ENCODE measurements at regions not wholly inside any gene's neighbourhood (a gene's known extent, or its start where the extent isn't known, plus 50 kb on each side); places are given as distances from the start of the nearest gene placed in this dataset.

GRCh38 chr7:84568781-84569180, 374.2 kb upstream of the SEMA3A start:
- no peak for TF ChIP-seq SIN3A (IDR thresholded peaks at IDR 0.05; ENCODE audit: borderline replicate concordance, insufficient read depth, low read length)
- TF ChIP-seq POLR2AphosphoS5 (IDR thresholded peaks at IDR 0.05; ENCODE audit: low read depth, low read length) = no peak
- TF ChIP-seq TAF1 (IDR thresholded peaks at IDR 0.05; ENCODE audit: borderline replicate concordance, insufficient read depth, low read length) = no peak
- TF ChIP-seq REST (IDR thresholded peaks at IDR 0.05; ENCODE audit: insufficient read depth in 1 of 2, low read depth in 2 of 2, low read length in 2 of 2) = no peak
- TF ChIP-seq FOXP2 (optimal IDR thresholded peaks at IDR 0.05; ENCODE audit: borderline replicate concordance, extremely low read depth, extremely low read length, insufficient read depth) = no peak

- TF ChIP-seq TAF1 (IDR thresholded peaks at IDR 0.05; ENCODE audit: borderline replicate concordance, insufficient read depth, low read length) (no peak), REST (IDR thresholded peaks at IDR 0.05; ENCODE audit: insufficient read depth in 1 of 2, low read depth in 2 of 2, low read length in 2 of 2) (no peak), SIN3A (IDR thresholded peaks at IDR 0.05; ENCODE audit: borderline replicate concordance, insufficient read depth, low read length) (no peak), POLR2AphosphoS5 (IDR thresholded peaks at IDR 0.05; ENCODE audit: low read depth, low read length) (no peak), FOXP2 (optimal IDR thresholded peaks at IDR 0.05; ENCODE audit: borderline replicate concordance, extremely low read depth, extremely low read length, insufficient read depth) (no peak)
Observed at GRCh38 chr7:84565345-84566074, 370.9 kb upstream of the SEMA3A start.

DNA sequence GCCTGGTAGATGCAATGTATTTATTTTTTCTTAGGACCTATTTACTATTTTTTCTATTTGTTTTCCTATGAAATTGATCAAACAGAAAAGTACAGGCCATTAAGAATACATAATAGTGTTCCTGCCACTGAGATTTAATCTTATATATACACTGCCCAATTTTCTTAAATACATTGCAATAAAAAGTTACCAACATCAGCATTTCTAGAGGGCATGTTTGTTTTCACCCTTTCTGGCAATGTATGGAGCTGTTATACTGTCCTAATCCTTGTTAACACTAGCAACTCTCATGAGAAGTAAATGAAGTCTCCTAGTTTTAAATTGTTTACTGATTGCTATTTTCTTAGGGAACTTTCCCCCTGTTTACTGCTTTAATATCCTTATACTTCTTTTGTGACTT, 359.1 kb upstream of the SEMA3A start:
- TF ChIP-seq TAF1 (IDR thresholded peaks at IDR 0.05; ENCODE audit: borderline replicate concordance, insufficient read depth, low read length) (no peak), REST (IDR thresholded peaks at IDR 0.05; ENCODE audit: insufficient read depth in 1 of 2, low read depth in 2 of 2, low read length in 2 of 2) (no peak), FOXP2 (optimal IDR thresholded peaks at IDR 0.05; ENCODE audit: borderline replicate concordance, extremely low read depth, extremely low read length, insufficient read depth) (no peak), SIN3A (IDR thresholded peaks at IDR 0.05; ENCODE audit: borderline replicate concordance, insufficient read depth, low read length) (no peak), POLR2AphosphoS5 (IDR thresholded peaks at IDR 0.05; ENCODE audit: low read depth, low read length) (no peak)

- no peak for TF ChIP-seq TAF1 (IDR thresholded peaks at IDR 0.05; ENCODE audit: borderline replicate concordance, insufficient read depth, low read length)
- no peak for TF ChIP-seq SIN3A (IDR thresholded peaks at IDR 0.05; ENCODE audit: borderline replicate concordance, insufficient read depth, low read length)
- no peak for TF ChIP-seq POLR2AphosphoS5 (IDR thresholded peaks at IDR 0.05; ENCODE audit: low read depth, low read length)
- no peak for TF ChIP-seq FOXP2 (optimal IDR thresholded peaks at IDR 0.05; ENCODE audit: borderline replicate concordance, extremely low read depth, extremely low read length, insufficient read depth)
- TF ChIP-seq REST (IDR thresholded peaks at IDR 0.05; ENCODE audit: insufficient read depth in 1 of 2, low read depth in 2 of 2, low read length in 2 of 2) = no peak
Observed at GRCh38 chr7:84549409-84549808, 354.8 kb upstream of the SEMA3A start.

Measured in PFSK-1 (cell line).